Psoas muscle (tissue), 7 donors: ENCODE measurements at regions not wholly inside any gene's neighbourhood (a gene's known extent, or its start where the extent isn't known, plus 50 kb on each side); places are given as distances from the start of the nearest gene placed in this dataset.

ENCODE experiments used
- ATAC-seq, 4 donors: fragments of 200-7000 bp; cut with Tn5 transposase; one replicate each; pipeline ENCODE4 v1.9.1; 2020; ENCODE audit warnings: moderate library complexity in 3 of 4, mild to moderate bottlenecking in 2 of 4
- DNase-seq, 2 donors: peaks; one replicate each; pipeline ENCODE4 v3.0.0-alpha.2; 2020
- H3K27ac ChIP-seq: fragments of 200-600 bp; one replicate; pipeline ENCODE4 v1.8.0; 2022
- H3K27me3 ChIP-seq, 3 donors: fragments of 200-600 bp in 1 of 3; one replicate each; pipeline versions ENCODE4 v1.6.1 to v1.8.0; 2013 to 2022; ENCODE audit warnings: low read length in 2 of 3, mild to moderate bottlenecking in 2 of 3, moderate library complexity in 1 of 3; ENCODE audit not compliant: insufficient read depth in 3 of 3
- H3K36me3 ChIP-seq, 2 donors: fragments of 200-600 bp in 1 of 2; one replicate each; pipeline versions ENCODE4 v1.6.1 to v1.8.0; 2013 to 2022; ENCODE audit warnings: low read depth in 1 of 2, mild to moderate bottlenecking in 1 of 2, moderate library complexity in 1 of 2; ENCODE audit not compliant: insufficient read depth in 1 of 2
- H3K4me1 ChIP-seq: fragments of 200-600 bp; one replicate; pipeline ENCODE4 v1.8.0; 2022
- H3K4me3 ChIP-seq: fragments of 200-600 bp; one replicate; pipeline ENCODE4 v1.8.0; 2022; ENCODE audit warnings: mild to moderate bottlenecking
- H3K9me3 ChIP-seq: fragments of 200-600 bp; one replicate; pipeline ENCODE4 v1.8.0; 2022
- CTCF ChIP-seq: fragments of 200-600 bp; IDR thresholded peaks from one replicate; pipeline ENCODE4 v1.8.0; 2022; ENCODE audit warnings: antibody characterized with exemption
- WGBS, 3 donors: extraction: QIAGEN DNeasy Blood & Tissue Kit; methylation state at CpG; one replicate each; pipeline versions ENCODE4 v1.1.6 to v1.1.7; 2013; 5-methylcytosine and 5-hydroxymethylcytosine counted together
- intact Hi-C, 2 donors: fragments of 100-400 bp; cut with DNase I; formaldehyde crosslinking; loops; one replicate each; pipeline versions ENCODE4 v1.11.0 to v1.14.2; 2022
- donor health status: healthy with polysubstance abuse.
- donor health status: DM: no; HTN: no; CAD: no; lungs with moderate emphysema.
- donor health status: Bipolar disorder and iron deficiency.
- donor health status: healthy.
- donor health status: DM: yes; HTN: yes; CAD: no.
- donor health status: DM: no; HTN: no; CAD: no.
- donor health status: DM: yes; HTN: yes; CAD: no.

GRCh38 chr12:98446060-98446459 lies 69.3 kb upstream of the TMPO start:
- H3K4me1 ChIP-seq, result no peaks in the 10 kb centered on the region
- no peak for DNase-seq
- no peak overlapping the region for H3K4me3 ChIP-seq
- TF ChIP-seq CTCF, result no peak
- peaks cover 0 to 2% (median 0%) of the 10 kb centered on the region in 3 donors for H3K27me3 ChIP-seq
- no peak for ATAC-seq
- intact Hi-C loops, result no loop called here
- 45 to 55% (median 52%) methylated on average over 1 of the region's 1 CpG for WGBS, 3 donors
- H3K36me3 ChIP-seq, result no peaks in the 10 kb centered on the region
- no peaks in the 10 kb centered on the region for H3K9me3 ChIP-seq
- H3K27ac ChIP-seq, result no peak overlapping the region

GRCh38 chr12:98446682-98447081 lies 68.7 kb upstream of the TMPO start:
- TF ChIP-seq CTCF, result no peak
- intact Hi-C loops, result no loop called here
- H3K27me3 ChIP-seq, result peaks cover 0 to 2% (median 0%) of the 10 kb centered on the region in 3 donors
- no peak for ATAC-seq
- H3K9me3 ChIP-seq, result no peaks in the 10 kb centered on the region
- no peak for DNase-seq
- H3K4me3 ChIP-seq, result no peak overlapping the region
- 49 to 56% (median 55%) methylated on average over 1 of the region's 1 CpG for WGBS, 3 donors
- no peaks in the 10 kb centered on the region for H3K36me3 ChIP-seq
- no peak overlapping the region for H3K27ac ChIP-seq
- H3K4me1 ChIP-seq, result no peaks in the 10 kb centered on the region

- DNase-seq (no peak), ATAC-seq (no peak)
- Histone ChIP-seq H3K9me3 (no peaks in the 10 kb centered on the region), H3K4me1 (no peaks in the 10 kb centered on the region), H3K27ac (no peak overlapping the region), H3K36me3 (no peaks in the 10 kb centered on the region), H3K27me3 (peaks cover 0 to 9% (median 2%) of the 10 kb centered on the region in 3 donors), H3K4me3 (no peak overlapping the region)
- intact Hi-C loops, result no loop called here
- TF ChIP-seq CTCF, result no peak
- 40 to 54% (median 41%) methylated on average over 3 of the region's 3 CpGs for WGBS, 3 donors
Observed at GRCh38 chr12:98449584-98449983, 65.8 kb upstream of the TMPO start.

GRCh38 chr12:98453070-98453469 lies 62.3 kb upstream of the TMPO start:
- no peak for DNase-seq
- no peak for ATAC-seq
- H3K36me3 ChIP-seq, result no peaks in the 10 kb centered on the region
- WGBS, 3 donors, result 92 to 95% (median 93%) methylated on average over 4 of the region's 4 CpGs
- no peak overlapping the region for H3K27ac ChIP-seq
- H3K4me3 ChIP-seq, result no peak overlapping the region
- no peaks in the 10 kb centered on the region for H3K9me3 ChIP-seq
- H3K27me3 ChIP-seq, result peaks cover 0 to 30% (median 3%) of the 10 kb centered on the region in 3 donors
- no peaks in the 10 kb centered on the region for H3K4me1 ChIP-seq
- no peak for TF ChIP-seq CTCF
- intact Hi-C loops, result no loop called here

- H3K36me3 ChIP-seq, result no peaks in the 10 kb centered on the region
- DNase-seq (no peak), ATAC-seq (no peak)
- 82 to 90% (median 87%) methylated on average over 2 of the region's 2 CpGs for WGBS, 3 donors
- no peaks in the 10 kb centered on the region for H3K4me1 ChIP-seq
- no peak for TF ChIP-seq CTCF
- intact Hi-C loops, result no loop called here
- no peak overlapping the region for H3K4me3 ChIP-seq
- H3K27ac ChIP-seq, result no peak overlapping the region
- peaks cover 0 to 30% (median 3%) of the 10 kb centered on the region in 3 donors for H3K27me3 ChIP-seq
- H3K9me3 ChIP-seq, result no peaks in the 10 kb centered on the region
Observed at GRCh38 chr12:98453492-98453891, 61.9 kb upstream of the TMPO start.
